ENCODE measurements at regions not wholly inside any gene's neighbourhood (a gene's known extent, or its start where the extent isn't known, plus 50 kb on each side); places are given as distances from the start of the nearest gene placed in this dataset.

- DNase-seq (ENCODE audit: low read depth in 2 of 2): no peak
Measured at GRCh38 chr20:62561948-62562347, 80.4 kb upstream of the SLCO4A1 start.

DNA sequence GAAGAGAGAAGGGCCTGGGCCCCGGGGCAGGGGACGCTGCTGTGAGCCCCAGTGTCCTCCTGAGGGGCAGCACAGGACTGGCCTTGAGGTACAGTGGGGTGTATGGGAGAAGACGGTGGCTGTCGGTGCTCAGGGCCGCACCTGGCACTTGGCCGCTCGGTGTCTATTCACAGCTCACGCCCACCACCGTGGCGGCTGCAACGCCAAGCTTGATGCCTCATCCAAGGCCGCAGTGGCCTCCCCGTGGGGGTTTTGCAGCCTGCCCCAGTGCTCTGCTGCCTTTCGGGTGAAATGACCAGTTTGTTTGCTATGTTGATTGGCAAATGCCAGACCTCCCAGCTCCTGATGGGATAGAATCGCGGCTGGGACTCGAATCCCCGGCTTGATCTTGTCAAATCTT is 79.5 kb upstream of the SLCO4A1 start:
- DNase-seq (ENCODE audit: low read depth in 2 of 2): no peak

DNA sequence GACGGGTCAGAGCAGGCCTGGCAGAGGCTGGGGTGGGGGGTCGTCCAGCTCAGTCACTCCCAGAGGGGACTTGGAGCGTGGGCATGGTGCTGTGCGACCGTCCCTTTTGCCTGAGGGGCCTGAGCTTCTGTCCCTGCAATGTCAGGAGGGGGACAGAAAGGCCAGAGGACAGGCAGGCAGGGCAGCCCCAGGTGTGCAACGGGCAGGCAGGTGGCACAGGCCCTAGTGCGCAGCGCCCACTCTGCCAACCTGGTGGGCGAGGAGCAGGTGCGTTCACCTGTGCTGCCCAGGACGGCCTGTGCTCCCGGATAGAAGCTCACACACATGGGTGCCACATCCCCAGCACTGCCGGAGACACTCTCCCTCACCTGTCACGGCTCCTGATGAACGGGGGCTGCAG is 78.7 kb upstream of the SLCO4A1 start:
- no peak for DNase-seq (ENCODE audit: low read depth in 2 of 2)

DNA sequence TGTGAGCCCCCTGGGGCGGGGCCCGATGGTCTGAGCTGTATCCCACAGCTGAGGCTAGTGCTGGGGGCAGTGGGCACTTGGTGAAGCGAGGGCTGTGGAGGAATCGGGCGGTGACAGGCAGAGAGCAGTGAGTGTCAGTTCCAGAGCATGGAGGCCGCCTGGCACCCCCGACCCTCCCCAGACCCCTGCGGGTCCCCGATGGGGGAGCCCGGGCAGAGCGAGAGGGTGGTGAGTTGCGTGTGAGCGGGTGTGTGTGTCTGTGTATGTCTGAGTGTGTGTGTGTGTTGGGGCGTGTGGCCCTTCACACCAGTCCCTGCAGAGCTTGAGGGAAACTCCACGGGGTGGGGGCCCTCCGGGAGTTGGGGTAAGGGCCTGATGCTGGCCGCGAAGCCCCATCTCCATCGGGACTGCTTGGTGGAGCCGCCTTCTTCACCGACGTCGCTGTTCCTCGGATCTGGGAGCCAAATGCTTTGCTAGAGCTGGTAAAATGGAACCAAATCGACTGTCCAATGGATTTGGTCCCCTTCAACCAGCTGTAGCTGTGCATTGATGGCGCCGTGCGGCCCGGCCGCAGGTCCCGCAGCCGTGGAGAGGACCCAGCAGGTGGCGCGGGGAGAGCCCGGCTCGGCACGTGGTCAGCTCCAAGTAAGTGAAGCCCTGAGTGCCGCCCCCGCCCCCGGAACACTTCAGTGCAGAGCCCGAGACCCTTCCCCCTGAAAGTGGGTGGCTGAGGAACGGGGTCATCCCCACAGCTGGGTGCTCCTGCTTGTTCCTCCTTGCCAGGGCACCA is 77.7 kb upstream of the SLCO4A1 start:
- no peak for DNase-seq (ENCODE audit: low read depth in 2 of 2)

GRCh38 chr20:62566266-62566665 is 76.0 kb upstream of the SLCO4A1 start:
- DNase-seq (ENCODE audit: low read depth in 2 of 2): no peak

GRCh38 chr20:62566771-62567170 is 75.5 kb upstream of the SLCO4A1 start:
- DNase-seq (ENCODE audit: low read depth in 2 of 2): no peak

GRCh38 chr20:62567246-62568044 is 74.9 kb upstream of the SLCO4A1 start:
- no peak for DNase-seq (ENCODE audit: low read depth in 2 of 2)

GRCh38 chr20:62568045-62568389 is 74.3 kb upstream of the SLCO4A1 start:
- no peak for DNase-seq (ENCODE audit: low read depth in 2 of 2)

DNA sequence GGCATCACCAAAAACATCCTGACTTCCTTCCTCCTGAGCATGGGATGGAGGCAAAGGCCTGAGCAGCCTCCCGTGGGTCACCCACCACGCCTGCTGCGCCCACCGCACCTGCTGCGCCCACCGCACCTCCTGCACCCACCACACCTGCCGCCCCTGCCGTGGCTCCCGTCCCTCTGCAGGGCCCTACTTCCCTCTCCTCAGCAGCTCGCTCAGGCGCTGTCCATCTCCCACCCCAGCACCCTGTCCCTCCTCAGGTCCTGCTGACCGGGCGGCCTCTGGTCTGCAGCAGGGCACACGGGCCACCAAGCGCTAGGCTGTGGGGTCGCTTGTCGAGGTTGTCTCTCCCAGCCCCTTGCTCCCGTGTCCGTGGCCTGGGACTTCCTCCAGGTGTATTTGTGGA is 72.7 kb upstream of the SLCO4A1 start:
- DNase-seq (ENCODE audit: low read depth in 2 of 2): no peak

- no peak for DNase-seq (ENCODE audit: low read depth in 2 of 2)
Measured at GRCh38 chr20:62570403-62570802, 71.9 kb upstream of the SLCO4A1 start.

- DNase-seq (ENCODE audit: low read depth in 2 of 2): no peak
Measured at GRCh38 chr20:62570897-62571668, 71.2 kb upstream of the SLCO4A1 start.

DNA sequence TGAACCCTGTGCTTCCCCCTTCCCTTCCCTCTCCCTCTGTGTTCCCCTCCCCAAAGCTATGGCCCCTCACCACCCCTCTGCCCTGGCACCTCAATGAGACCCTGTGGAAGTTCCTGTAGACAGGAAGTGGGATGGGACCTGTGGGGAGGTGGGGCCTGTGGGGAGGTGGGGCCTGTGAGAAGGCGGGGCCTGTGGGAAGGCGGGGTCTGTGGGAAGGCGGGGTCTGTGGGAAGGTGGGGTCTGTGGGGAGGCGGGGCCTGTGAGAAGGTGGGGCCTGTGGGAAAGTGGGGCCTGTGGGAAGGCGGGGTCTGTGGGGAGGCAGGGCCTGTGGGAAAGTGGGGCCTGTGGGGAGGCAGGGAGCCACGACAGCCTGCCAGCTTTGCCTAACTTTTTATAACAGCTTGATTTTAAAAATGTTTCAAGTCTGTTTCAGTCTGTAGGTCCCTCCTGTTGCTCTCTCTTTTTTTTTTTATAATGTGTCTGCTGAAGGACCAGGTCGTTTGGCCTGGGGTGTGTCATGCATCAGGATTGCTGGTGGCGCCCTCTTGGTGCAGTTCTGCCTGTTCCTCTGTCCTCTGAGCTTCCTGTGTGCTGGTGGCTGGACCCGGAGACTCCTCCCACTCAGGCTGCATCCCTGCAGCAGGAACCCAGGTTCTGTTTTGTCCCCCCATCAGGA is 70.5 kb upstream of the SLCO4A1 start:
- DNase-seq (ENCODE audit: low read depth in 2 of 2): peak in 1 of 2 donors; percentile 18

- no peak for DNase-seq (ENCODE audit: low read depth in 2 of 2)
Measured at GRCh38 chr20:62572980-62573379, 69.3 kb upstream of the SLCO4A1 start.

- no peak for DNase-seq (ENCODE audit: low read depth in 2 of 2)
Measured at GRCh38 chr20:62573817-62574216, 68.5 kb upstream of the SLCO4A1 start.

GRCh38 chr20:62574230-62574993 is 67.9 kb upstream of the SLCO4A1 start:
- DNase-seq (ENCODE audit: low read depth in 2 of 2): no peak

DNA sequence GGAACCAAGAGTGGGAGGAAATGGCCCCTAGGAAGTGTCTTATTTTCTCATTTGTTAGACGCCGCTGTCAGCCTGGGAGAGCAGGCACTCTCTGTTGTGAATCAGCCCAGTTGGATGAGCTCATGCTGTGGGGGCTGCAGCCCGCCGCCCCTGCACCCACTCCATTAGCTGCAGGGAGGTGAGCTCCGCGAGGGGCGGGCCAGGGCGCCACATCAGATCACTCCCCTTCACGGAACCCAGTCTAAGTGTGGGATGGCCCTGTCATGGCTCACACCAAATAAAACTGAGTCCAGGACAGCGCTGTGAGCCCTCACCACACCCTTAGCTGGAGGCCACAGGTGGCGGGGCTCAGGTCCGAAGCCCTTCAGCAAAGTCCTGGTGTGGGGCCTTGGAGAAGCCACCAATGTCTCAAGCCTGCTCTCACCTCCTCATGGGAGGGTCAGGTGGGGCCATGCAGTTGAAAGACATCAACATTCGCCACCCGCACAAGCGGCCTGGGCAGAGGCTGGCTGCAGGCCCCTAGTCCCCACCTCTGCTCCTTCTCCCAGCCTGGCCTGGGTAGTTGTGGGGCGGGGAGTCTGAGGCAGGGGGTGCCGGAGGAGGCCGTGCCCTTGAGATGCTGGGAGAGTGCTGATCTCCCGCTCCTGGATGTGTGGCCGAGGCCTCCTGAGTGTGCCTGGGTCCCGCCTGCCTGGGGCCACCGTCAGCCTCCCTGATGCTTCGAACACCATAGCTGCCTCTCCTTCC is 66.2 kb upstream of the SLCO4A1 start:
- no peak for DNase-seq (ENCODE audit: low read depth in 2 of 2)

GRCh38 chr20:62576815-62577489 is 65.4 kb upstream of the SLCO4A1 start:
- DNase-seq (ENCODE audit: low read depth in 2 of 2): peak; percentile 49

DNA sequence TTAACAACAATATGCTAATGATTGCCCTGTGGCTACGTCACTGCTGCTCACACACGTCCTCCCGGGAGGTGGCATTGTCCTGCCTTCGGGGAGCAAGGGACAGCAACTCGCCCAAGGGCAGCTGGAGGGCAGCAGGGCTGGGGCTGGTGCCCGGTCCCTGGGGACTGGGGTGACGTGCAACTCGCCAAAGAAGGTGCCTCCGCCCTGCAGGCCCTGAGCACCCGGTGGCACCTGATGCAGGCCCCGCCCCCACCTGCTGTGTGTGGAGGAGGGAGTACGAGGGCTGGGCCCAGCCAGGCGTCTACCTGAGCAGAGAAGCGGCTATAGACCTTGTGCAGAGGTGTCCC is 64.8 kb upstream of the SLCO4A1 start:
- no peak for DNase-seq (ENCODE audit: low read depth in 2 of 2)

DNA sequence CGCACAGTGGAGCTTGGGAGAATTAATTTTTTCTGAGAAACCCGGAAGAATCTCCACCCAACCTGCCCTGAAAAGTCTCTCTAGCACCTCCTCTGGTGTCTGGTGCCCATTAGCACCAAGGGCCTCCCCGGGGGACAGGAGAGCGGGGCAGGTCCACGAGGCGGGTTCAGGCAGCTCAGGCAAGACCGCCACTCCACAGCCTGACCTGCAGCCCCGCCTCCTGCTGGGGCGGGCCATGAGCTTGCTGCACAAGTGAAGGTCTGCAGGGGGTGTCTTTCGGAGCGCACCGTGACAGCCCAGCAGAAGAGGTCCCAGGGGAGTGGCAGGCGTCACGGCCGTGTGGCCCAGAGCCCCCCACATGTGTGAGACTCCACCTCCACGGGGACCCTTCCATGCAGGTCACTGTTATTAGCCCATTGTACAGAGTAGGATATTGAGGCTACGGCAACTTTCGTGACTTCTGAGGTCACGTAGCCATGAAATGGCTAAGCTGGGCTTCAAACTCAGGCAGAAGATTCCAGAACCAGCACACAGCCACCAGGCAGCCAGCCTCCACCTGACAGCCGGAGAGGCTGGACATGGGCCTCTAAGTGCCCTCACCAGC is 63.9 kb upstream of the SLCO4A1 start:
- no peak for DNase-seq (ENCODE audit: low read depth in 2 of 2)
